Fibroblast of skin of scalp (primary cell): ENCODE measurements at regions not wholly inside any gene's neighbourhood (a gene's known extent, or its start where the extent isn't known, plus 50 kb on each side); places are given as distances from the start of the nearest gene placed in this dataset.

Source experiments
- DNase-seq: peaks from one replicate; pipeline ENCODE4 v3.0.0-alpha.2; 2013

DNA sequence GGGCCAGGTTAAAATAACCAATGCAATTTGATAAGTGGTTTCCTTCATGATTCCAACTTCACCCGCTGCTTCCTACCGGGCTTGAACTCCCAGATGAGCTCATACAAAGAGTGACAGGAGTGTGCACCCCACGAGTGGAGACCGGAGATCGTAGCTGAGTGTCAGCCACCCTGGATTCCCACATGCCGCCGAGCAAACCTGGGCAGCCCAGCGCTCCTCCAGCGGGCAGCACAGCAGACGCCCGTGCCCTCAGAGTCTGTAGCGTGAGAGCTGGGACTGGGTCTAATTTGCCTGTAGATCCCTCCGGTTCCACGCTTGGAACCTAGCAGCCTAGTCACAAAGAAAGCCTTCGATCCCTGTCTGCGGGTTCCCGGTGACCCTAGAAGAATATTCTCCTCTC lies 476.1 kb upstream of the MGMT start:
- no peak for DNase-seq

DNA sequence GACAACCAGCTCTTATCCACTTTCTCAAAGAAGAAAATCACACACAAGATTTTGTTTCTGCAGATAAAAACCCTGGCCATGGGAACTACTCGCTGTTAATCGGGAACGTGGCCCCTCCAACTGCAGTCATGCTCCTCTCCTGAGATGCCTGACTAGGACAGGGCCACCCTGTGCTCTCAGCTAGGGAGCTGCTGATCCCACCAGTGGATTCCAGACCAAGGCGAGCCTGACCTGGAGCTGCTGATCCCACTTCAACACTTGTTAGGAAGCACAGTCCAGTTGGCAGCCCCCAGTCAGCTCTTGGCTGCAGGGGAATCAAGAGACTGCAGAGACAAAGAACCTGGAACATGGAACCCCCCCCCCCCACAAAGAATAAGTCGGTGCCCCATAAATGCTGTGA lies 474.3 kb upstream of the MGMT start:
- DNase-seq: no peak

DNA sequence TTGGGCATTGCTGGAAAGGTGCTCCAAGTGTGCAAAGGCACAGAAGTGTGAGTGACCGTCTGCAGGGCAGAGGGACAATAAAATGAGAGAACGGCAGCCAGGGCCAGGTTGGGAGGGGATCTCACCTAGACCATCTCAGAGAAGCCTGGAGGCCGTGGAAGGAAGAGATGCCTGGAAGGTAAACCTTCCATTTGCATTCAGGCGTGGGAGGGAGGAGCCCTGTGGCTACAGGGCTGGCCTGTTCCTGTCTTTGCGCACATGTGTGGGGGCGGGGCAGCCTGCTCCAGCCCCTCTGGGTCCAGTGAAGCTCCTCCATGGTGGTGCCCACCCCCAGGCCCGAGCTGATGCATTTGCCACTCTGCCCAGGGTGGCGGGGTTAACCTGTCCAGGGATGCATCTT lies 473.6 kb upstream of the MGMT start:
- no peak for DNase-seq

DNA sequence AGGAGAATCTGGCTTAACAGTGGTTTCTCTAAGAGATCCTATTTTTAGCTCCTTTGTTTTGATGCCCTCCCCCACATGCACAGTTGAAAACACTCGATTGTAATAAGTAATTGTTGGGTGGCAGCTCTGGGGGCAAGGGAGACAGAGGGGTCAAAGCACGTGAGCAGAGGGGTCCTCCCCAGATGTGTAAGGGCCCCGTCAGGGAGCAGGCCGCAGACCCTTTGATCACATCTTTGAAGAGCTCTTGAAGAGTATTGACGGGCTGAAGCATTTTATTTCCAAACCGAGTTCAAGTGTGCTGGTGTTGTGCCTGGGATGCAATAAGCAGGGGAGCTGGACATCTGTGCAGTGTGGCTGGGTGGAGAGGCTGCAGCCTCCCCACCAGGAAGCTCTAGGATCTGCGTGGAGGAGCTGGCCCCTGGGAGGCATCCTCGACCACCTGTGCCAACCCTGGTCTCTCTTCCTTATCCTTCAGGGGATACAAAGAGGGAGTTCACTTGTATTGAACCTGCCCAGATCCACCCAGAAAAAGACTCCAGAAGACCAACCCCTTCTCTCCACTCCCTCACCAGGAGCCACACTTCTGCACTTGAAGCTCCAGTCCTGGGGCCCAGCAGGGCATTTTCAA lies 473.0 kb upstream of the MGMT start:
- DNase-seq: no peak

DNA sequence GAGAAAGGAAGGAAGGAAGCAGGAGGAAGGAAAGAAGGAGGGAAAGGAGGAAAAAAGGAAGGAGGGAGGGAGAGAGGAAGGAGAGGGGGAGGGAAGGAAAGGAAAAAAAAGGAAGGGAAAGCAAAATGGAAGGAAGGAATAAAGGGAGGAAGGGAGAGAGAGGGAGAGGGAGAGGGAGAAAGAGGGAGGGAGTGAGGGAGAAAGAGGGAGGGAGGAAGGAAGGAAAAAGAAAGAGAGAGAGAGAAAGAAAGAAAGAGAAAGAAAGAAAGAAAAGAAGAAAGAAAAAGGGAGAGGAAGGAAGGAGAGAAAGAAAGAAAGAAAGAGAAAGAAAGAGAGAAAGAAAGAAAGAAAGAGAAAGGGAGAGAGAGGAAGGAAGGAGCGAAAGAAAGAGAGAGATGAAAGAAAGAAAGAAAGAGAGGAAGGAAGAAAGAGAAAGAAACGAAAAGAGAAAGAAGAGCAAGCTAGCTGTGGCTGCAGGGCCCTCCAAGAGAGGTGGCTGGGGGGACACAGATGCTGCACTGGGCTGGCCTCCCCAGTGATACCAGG lies 472.4 kb upstream of the MGMT start:
- no peak for DNase-seq

DNA sequence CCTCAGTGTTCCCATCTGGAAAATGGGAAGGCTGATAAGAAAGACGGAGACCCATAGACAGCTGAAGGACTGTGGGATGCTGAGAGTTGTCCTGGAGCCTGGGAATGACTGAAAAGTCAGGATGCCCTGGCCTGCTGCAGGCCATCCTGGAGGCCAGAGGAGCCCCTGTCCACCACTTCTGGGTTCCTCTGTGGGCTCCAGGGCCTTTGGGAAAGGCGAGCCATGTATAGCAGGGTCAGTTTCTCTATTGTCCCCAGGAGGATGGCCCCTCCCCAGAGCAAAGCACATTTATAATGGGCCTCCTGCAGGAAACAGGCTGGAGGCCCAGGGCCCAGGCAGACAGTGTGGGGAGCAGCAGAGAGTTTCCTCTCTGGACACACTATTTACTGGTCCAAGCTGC lies 471.4 kb upstream of the MGMT start:
- no peak for DNase-seq

DNA sequence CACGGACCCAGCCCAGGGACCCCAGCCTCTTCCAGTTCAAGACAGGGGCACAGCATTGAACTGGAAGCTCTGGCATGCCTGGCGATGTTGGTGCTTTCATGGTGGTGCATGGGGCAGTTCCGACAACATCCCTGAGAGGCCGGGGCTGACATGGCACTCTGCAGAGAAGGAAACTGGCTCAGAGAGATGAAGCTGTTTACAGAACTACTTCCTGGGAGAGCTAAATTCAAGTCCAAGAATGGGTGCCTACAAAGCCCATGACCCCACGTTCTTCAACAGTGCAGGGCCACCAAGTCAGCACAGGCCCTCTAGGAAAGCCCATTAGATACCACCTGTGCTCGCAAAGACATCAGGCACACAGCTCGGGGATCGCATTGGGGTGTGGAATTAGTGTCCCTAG lies 470.9 kb upstream of the MGMT start:
- no peak for DNase-seq

DNA sequence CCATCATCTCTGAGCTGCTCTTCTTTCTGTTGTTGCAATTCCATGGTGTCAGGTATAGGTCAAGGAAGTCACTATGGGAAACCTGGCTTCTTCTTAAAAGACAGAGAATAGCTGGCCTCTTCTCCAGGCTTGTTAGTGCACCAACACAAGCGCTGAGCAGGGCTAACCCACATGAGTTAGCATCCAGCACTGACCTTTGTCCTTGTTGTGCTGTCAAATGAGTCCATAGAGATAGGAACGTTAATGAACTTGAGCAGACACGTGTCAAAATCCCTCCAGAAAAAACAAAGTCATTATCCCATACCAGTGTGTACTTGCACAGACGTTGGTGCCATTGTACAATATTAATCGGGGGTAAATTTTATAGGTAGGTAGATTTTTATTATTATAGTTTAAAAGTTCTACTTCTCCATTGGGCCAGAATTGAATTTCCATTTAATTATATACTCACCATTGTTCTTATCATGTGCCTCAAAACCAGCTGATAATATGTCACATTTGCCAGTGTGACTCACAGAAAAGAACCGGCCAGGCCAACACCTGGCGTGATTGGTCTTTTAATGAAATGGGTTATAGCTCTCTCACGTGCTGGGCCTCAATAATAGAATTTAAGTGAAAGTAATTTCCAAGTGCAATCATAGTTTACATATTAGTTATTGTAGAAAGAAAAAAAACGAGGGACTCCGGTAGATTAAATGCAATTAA lies 468.8 kb upstream of the MGMT start:
- no peak for DNase-seq

DNA sequence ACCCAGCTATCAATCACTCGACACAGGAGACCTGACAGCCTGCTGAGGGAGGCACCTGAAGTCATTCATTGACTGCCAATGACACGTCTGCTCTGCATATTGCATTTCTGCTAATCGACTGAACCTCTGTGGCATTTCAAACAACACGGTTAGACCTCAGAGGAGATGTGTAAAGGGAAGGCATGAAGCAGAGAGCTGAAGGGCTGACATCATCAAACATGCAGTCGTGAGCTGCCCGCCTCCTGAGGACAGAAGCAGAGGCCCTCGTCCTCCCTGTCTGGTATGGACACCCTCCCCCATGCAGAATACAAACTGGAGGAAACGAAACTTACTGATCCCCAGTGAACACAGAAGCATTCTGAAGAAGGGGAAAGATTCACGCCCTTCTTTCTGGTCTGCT lies 462.6 kb upstream of the MGMT start:
- no peak for DNase-seq

DNA sequence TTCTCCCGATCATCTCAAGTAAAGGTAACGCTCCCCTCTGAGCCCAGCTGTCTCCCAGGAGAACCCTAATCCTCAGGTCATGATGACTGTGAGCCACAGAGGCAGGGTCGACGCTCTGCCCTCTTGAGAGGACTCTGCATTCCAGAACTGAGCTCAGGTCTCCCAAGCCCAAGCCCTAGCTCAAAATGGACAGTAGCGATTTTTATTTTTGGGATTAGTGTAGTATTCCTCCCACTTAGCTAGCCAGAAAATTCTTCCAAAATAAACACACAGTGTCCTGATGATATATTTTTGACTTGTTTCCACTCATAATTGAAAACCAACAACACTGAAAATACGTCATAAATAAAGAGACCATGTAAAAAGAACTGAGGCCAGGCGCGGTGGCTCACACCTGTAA lies 462.0 kb upstream of the MGMT start:
- no peak for DNase-seq

DNA sequence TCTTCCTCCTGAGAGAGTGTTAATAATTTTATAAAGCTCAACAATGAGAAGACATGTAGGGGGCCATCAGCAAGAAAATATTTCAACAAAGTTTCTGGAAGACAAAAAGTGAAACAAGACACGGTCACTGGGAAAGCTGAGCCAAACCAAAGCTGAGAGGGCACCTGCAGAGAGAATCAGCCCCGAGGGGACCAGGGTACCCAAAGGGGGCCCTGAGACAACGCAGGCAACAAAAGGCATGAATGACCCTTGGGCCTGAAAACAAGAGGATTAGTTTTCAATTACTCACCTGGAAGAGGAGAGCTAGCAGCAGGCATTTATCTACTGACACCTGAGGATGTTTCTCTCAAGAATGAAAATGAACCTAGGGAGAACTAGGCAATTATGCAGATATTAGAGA lies 461.2 kb upstream of the MGMT start:
- DNase-seq: no peak

DNA sequence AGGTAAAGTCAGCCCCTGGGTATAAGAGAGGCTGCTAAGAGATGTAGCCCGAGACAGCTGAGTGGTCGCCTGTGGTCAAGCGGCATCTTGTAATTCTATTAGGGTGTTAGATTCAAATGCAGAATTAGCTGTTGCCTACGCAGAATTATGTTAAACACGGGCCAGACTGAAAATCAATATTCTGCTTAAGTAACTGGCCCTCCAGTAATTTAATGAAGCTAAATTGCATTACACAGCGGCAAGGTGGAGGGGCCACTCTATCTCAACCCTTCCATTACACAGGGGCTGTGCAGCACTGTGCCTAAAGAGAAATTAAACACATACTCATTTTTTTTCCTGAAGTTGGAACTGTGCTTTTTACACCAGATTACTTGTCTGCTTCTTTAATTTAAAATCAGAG lies 448.5 kb upstream of the MGMT start:
- DNase-seq: no peak

DNA sequence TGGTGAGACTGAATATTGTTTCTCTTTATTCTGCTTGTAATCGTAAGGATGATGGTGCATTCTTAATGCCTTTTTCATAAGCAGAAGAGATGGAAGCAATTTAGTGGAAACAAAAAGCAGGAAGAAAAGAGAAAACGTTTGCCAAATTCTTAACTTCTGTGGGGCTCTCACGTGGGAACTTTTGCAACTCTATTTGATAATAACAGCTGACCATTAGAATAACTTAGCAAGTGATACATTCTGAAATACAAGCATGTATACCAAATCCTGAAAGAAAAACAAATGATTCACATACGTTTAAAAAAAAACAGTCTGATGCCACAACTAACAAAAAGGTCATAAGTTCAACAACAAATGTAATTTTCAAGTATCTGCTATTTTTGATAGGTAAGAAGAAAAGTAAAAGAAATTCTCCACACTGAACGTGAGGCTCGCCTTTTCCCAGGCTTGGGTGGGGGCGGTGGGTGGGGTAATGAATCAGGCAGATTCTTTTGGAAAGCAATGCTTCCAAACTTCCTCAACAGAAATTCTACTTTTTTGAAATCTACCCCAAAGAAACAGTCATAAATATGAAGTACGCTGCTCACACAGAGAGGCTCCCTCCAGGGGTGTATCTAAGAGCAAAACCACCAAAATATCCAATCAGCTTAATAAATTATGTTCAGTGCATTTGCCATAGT lies 446.2 kb upstream of the MGMT start:
- DNase-seq: no peak

DNA sequence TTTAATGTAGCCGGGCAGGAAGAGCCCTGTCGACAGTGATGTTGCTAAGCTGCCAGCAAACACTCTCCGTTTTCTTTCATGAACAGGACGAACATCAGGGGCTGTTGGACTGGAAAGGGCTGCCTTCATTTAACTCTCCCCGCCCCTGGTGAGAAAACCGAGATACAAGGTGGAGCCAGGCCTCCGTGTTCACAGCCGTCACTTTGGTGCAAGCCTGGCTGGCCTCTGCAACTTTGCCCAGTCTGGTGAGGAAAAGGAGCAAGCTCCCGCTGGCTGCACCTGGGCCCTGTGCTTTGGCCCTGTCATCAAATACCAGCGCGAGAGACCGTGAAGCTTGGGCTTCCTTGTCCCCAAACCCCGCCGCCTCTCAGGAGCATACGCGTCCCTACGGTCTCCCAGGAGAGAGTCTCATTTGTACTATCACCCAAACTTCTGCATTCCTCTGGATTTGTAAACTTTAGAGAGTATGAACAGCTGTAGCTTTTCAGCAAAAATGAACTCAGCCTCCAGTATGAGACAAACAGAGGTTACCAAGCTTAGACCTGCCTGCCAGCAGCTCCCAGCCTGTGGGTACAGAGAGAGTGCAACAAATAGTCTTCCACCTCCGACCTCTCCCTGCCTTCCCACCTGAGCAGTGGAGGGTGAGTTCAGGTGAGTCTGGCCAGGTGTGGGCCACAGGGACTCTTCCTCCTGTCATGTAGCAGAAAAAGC lies 445.3 kb upstream of the MGMT start:
- DNase-seq: no peak

DNA sequence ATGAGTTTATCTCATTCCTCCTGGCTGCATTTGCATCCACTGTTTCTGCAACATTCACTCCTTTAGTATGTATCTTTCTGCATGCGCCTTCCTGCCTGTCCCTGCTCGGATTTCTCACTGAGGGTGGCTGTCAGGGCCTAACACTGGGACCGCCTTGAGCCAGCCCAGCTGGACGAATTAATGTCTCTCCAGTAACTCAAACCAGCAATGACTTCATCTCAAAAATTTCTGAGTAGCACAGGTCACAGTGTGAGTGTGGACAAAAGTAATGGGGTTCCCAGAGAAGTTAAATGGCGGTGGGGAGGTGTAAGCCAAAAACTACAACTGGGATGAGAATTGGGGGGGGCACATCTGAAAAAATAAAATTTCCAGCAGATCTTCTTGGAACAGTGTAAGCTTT lies 444.0 kb upstream of the MGMT start:
- DNase-seq: peak; percentile 11

DNA sequence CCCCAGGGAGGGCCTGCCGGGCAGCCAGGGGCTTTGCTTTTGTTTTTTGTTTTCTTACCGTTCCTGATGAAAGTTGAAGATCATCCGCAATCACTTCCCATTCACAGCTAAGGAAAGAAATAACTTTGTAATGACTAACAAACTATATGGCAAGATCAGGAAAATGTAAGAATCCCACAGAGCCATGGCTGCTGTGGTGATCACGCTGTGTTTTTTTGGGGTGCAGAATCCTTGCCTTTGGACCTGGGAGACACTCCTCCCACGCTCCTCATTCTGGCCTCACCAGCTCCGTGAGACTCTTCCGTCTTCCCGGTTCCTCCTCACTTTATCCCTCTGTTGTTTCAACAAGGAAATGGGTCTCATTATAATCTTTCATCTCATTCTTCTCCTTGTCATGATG lies 443.0 kb upstream of the MGMT start:
- DNase-seq: no peak

DNA sequence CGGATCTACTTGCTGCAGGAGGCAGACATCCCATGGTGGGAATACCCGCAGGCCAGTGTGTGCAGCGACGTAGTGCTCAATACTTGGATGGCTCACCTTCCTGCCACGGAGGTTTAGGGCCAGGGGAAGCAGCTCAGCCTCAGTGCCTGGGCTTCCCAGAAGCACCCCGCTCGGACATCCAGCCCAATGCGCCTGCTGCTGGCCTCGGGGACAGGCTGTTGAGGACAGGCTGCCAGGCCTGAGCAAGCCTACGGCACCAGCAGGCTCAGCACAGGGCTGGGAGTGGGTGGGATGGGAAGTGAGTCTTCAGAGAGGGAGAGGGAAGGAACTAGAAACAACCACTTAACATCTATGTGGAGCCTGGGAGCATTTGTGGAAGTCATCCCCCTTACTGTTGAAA lies 441.3 kb upstream of the MGMT start:
- DNase-seq: no peak

DNA sequence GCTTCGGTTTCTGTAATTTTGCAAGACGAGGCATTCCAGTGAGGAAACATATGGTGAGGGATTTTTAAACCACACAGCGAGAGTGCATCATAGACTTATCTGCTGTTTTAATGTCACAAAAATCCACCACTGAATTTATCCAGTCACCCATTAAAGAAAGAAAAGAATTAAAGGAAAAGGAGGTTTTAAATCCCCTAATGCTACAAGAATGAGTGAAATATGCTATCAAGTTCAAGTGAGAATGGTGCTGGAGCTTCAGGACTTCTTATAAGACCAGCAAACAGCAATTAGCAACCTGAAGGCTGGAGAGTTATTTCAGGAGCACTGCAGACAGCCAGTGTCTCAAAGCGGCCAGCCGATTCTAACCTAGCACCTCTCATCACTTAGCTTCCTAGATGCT lies 439.1 kb upstream of the MGMT start:
- DNase-seq: no peak

DNA sequence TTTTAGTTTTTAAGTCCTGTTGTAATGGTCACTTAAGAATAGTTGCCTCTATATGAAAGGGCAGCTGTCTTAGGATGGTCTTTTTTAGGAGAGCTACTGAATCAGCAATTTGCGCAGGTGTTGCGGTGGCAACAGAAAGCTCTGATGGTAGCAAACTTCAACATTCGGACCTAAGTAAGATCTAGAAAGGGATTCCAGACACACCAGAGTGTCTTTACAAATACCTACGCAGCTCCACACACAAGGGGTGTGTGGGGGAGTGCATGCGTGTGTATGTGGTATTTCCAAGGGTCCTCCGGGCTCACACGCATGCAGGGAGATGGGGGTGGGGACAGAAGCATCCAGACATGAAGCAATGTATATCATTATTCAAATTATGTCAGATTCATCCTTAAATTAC lies 438.6 kb upstream of the MGMT start:
- DNase-seq: no peak

DNA sequence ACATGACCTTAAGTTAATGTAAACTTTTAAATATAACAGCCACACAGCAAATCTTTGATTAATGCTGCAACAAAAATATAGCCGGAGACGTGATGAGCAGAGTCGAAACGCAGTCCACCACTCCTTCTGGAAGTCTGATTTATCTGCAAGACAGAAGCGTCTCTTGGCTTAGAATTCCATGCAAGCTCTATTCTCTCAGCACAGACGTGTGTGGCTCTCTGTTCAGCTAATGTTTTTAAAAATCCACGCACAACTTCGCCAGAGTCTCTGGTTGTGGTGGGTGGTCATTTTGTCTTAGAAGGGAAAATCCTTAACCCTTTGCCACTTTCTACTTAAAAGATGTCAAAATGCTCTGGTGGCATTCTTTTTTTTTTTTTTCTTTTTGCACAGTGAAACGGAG lies 438.0 kb upstream of the MGMT start:
- DNase-seq: no peak

DNA sequence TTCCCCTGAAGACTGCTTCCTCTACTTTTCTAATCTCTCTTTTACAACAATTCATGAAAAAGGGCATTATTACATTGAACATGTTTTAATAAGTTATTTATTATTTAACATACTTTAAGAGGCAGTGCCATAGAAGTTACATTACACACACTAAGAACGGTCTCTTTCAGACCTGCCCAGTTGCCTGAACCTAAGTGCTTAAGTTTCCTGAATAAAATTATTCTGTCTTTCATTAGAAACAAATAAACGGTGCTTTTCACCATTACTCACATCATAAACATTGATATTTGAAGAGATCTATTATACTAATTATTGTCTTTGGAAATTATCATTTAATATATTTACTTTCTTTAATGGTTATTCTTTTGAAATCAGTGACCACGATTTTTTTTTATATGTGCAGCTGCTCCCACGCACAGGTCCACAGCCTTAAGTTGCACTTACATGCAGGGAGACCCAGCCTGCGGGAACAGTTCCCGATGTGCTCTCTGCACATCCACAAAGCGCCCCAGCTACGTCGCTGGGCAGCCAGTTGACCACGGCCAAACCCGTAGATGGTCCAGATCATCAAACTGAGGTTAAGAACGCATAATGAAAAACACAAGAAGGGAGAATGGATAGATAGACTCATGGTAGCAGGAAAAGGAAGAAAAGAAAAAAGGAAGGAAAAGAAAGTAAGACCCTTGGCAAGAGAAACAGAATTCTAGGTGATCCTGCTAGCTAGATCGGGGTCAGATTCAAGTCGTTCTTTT lies 437.0 kb upstream of the MGMT start:
- DNase-seq: no peak

DNA sequence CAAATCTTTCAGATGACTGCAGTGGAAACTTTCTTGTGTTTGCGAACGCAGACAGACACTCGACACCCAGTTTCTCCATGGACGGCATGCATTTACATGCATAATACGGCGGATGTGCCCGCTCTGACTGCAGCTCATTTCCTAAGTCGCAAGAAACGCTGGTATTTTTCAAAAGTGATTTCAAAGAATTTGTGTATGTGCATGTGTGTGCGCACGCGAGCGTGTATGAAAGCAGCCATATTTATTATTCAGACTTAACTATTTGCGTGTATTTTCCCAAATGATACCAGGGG lies 436.5 kb upstream of the MGMT start:
- DNase-seq: no peak
